GM21423 (cell line): ENCODE measurements at regions not wholly inside any gene's neighbourhood (a gene's known extent, or its start where the extent isn't known, plus 50 kb on each side); places are given as distances from the start of the nearest gene placed in this dataset.
"Not testable (repeated sequence)": the region's sequence is repeated elsewhere in the genome, so short reads cannot be mapped to it uniquely, and the experiment has no call there.

Source experiments
- ATAC-seq: cut with Tn5 transposase; IDR thresholded peaks from one replicate; pipeline ENCODE4 v1.9.1; 2021; ENCODE audit warnings: mild to moderate bottlenecking, moderate library complexity; ENCODE audit not compliant: unreplicated experiment

DNA sequence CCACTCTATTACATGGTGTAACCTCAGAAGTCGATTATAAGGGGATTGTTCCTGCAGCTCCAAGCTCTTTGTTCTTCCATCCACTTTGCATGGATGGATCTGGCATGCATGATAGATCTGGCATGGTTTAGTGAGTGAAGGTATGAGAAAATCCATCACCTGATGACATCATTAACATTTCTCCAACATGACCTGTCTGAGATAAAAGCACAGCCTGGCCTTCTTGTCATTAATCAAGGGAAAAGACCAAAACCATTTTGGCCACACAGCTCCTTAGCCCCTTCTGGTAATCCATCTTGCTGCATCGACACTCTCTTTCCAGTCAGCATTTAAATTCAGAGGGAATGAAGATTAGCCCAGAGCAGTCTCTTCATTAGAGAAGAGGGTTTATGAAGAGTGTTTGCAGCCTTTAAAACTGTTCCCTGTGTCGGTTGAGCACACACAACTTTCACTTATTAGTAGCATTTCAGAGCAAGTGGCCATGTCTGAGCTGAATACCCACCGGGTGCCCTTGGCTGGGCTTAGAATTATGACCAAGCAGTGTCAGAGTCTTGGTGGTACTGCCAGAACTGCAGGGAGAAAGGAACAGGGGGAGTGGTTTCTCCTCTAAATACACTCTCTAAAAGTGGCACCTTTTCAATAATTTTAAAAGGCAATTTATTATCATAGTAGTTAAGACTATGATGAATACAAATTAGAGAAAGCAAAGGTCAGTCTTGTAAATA, 246.0 kb downstream of the HAPSTR1 start:
- ATAC-seq: no peak

DNA sequence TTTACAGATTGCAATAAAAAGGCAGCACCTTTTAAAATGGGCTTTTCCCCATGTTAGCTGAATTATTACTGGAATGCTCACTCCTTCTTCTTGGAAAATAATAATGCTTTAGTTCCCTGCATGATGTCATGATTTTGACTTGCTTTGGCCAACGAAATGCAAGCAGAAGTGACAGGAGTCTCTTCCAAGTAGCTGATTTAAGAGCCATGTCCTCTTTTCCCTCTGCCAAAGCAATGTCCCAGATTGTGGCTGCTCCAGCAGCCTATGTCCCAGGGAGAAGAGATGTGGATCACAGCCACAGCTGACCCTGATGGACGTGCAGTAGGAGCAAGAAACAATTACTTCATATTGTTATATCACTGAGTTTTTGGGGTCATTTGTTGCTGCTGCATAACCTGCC, 246.6 kb downstream of the HAPSTR1 start:
- no peak for ATAC-seq

DNA sequence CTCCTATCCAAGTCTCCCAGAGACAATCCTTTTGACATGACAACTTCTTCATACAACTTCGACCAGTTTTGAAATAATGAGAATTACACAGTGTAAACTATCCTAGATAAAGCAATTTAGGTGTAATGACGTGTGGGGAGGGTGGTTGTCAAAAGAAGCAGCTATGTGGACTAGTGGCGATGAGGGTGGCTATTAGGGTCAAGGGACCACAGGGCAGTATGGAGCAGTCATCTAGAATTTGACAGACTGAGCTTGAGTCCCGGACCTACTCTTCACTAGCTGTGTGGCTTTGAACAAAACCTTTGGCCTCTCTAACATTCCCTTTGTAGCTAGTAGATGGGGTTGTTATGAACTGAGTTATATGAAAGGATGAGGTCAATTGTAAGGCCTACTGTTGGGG, 247.1 kb downstream of the HAPSTR1 start:
- no peak for ATAC-seq

DNA sequence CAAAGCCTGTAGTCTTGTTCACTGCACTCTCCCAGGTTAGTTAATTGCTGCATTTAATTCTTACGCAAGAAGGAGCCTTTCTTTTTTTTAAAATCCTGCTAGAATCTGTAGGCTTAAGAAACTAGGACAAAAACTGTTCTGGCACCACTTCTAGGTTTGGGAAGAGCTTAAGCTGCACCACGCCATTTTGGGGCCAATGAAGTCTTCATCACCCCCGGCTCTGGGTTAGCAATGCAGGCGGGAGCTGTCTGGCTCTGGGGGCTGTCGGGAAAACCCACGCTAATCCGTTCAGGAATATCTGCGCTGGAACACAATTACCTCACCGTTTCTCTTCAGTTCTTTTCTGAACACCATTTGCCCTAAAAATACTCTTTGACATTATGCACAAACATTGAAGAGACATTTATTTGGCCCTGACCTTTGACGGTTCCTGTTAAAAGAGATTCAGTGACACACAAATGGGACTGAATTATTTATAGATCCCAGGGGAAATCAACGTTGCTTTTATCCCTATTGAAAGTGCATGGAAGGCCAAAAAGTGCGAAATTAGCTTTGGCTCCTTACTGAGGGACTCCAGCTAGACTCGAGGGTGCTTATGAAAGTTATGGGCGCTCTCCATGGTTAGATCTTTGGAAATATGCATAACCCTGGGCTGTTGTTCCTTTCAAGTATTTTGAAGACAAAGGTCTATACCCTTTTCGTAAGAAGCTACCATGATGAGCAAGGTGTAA, 249.2 kb downstream of the HAPSTR1 start:
- ATAC-seq: no peak

DNA sequence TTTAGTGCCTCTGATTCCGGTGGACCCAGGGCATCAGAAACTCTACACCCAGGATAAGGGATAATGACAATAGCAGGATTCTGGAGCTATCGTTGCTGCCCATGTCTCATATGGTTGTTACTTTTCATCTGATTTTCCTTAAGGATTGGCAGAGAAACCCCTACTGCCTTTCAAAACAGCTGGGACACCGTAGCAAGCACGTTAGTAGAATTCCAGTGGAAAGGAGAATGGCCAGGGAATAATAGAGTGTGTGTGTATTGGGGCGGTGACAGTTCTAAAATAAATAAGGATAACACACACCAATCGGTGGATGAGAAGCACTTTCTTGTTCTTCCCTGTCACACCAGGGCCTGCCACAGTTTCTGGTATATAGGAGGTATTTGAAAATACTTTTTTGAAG, 251.8 kb downstream of the HAPSTR1 start:
- ATAC-seq: no peak

DNA sequence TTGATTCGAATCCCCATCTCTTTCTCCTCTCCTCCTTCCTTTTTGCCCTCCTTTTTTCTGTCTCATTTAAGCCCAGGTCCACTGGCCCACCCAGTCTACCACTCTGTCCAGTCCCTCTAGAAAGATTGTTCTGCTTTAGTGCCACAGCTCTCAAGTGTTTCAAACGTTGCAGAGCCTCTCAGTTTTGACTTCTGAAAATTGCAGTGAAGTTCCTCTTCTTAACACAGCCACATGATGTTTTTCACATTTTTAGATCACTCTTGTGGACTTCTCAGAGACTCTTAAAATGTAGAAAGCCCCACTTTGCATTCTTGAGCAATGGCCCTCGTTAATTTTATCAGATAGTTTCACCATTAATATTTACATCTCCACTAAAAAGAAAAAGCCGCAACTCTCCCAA, 253.1 kb downstream of the HAPSTR1 start:
- no peak for ATAC-seq

DNA sequence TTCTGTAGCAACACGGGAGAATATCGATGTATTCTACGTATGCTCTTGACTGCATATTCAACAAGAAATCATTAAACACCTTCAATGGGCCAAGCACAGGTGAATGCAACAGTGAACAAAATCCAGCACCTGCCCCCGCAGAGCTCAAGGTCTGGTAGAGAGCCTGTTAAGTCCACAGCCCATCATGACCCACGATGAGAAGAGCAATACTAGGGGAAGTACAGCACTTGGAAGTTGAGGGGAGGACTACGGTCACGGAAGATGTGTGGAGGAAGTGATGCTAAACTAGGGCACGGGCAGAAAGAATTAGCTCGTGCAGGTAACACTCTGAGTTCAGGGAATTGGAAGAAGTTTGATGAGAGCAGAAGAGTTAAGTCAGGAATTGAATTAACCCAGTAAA, 253.6 kb downstream of the HAPSTR1 start:
- no peak for ATAC-seq

DNA sequence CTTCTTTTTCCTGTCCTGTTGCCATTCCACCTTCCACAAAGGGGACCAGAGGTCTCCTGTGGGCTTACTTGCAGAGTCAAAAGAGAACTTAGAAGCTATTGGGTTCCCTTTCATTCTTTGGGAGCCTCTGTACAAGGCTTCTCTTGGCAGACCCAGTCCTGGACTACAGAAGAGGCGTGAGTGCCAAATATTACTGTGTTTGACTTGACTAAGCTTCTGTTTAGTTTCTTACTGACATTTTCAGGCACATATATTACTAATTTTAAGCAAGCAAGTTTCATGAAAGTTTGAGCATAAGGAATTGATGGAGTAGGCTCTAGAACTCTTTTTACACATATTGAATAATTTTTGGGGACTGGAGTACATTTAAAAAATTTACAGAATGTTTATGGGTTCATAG, 254.4 kb downstream of the HAPSTR1 start:
- ATAC-seq: no peak

DNA sequence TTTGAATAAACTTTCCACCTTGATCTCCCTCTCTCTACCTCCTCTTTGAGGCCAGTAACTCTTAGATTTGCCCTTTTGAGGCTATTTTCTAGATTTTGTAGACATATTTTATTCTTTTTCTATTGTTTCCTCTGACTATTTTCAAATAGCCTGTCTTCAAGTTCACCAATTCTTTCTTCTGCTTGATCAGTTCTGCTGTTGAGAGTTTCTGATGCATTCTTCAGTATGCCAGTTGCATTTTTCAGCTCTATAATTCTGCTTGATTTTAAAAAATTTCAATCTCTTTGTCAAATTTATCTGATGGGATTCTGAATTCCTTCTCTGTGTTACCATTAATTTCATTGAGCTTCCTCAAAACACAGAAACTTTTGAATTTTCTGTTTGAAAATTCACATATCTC, 257.5 kb downstream of the HAPSTR1 start:
- no peak for ATAC-seq

DNA sequence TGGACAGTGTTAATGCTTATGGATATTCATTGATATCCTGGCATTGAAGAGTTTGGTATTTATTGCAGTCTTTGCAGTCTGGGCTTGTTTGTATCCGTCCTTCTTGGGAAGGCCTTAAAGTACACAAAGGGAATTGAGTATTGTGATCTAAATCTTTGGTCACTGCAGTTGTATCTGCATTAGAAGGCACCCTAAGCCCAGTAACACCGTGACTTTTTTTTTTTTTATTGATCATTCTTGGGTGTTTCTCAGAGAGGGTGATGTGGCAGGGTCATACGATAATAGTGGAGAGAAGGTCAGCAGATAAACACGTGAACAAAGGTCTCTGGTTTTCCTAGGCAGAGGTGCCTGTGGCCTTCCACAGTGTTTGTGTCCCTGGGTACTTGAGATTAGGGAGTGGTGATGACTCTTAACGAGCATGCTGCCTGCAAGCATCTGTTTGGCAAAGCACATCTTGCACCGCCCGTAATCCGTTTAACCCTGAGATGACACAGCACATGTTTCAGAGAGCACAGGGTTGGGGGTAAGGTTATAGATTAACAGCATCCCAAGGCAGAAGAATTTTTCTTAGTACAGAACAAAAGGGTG, 258.0 kb downstream of the HAPSTR1 start:
- ATAC-seq: not testable (repeated sequence)

DNA sequence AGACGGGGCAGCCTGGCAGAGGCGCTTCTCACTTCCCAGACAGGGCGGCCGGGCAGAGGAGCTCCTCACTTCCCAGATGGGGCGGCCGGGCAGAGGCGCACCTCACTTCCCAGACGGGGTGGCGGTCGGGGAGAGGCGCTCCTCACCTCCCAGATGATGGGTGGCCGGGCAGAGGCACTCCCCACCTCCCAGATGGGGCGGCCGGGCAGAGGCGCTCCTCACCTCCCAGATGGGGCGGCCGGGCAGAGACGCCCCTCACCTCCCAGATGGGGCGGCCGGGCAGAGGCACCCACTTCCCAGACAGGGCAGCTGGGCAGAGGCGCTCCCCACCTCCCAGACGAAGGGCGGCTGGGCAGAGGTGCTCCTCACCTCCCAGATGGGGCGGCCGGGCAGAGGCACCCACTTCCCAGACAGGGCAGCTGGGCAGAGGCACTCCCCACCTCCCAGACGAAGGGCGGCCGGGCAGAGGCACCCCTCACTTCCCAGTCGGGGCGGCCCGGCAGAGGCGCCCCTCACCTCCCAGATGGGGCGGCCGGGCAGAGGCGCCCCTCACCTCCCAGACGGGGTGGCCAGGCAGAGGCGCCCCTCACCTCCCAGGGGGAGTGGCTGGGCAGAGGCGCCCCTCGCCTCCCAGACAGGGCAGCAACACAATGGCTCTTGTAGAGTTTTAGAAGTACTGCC, 258.8 kb downstream of the HAPSTR1 start:
- ATAC-seq: not testable (repeated sequence)

DNA sequence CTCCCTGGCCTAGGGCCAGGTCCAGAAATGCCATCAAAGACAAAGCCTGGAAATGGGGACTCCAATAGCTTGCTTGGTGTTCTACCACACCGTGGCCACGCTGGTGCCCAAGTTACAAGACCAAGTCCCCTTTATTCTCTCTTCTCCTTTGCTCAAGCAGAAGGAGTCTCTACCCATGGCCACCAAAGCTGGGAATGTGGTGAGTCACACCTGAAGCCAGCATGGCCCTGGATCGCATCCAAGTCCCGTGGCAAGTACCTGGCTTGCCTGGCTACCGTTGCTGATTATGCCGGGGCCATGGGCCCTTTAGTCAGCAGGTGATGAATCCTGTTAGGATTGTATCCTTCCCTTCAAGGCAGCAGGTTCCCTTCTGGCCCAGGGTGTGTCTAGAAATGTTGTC, 260.0 kb downstream of the HAPSTR1 start:
- no peak for ATAC-seq

DNA sequence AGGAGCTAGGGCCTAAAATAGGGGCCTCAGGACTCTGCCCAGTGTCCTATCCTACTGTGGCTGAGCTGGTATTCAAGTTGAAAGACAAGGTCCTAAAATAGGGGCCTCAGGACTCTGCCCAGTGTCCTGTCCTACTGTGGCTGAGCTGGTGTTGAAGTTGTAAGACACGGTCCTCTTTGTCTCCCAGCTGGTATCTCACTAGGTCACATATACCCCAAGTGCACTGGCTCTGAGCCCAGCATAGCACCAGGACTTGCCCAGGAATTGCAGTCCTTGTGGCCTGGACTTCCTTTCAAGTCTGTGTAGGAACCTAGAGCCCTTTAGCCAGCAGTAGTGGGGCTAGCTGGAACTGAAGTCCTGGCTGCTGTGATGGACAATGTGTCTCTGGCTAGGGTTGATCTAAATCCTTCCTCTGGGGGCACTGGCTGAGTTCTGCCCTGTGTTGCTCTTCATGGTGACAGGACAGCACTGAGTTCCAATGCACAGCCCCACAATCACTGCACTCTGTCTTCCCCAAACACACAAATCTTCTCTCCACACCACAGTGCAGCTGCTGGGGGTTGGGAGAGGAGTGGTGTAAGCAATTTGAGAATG, 260.5 kb downstream of the HAPSTR1 start:
- no peak for ATAC-seq

DNA sequence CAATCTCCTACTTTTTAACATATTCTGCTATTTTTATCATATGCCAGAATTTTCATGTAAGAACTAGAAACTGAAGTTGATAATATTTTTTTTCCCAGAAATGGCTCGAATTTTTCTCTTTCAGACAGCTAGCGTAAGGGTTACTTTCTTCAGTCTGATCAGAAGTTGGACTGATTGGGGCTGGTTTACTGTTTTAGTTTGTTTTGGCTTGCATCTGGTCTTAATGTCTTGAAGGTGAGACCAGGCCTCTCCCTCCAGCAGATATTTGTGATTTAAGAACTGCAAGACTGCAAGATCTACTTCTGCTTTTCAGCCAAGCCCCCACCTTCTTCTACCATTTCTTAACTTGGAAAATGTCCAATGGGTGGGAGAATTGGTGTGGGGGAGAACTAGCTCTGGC, 266.4 kb downstream of the HAPSTR1 start:
- ATAC-seq: no peak

DNA sequence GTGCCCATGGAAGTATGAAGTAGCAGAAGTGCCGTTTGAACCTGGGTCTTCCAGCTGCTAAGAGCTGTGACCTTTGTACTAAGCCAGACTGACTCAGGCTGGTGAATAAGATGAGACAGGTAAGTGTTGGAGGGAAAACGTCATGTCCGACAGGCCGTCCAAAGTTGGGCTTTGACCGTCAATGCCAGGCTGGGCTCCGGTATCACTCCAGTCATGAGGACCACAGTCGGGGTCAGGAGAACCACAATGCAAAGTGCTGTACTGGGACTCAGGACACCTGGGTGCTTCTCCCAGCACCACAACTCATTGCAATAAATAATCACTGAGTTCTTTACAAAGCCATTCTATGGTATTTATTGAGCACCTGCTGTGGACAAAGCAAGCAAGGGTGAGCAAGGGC, 268.6 kb downstream of the HAPSTR1 start:
- no peak for ATAC-seq

DNA sequence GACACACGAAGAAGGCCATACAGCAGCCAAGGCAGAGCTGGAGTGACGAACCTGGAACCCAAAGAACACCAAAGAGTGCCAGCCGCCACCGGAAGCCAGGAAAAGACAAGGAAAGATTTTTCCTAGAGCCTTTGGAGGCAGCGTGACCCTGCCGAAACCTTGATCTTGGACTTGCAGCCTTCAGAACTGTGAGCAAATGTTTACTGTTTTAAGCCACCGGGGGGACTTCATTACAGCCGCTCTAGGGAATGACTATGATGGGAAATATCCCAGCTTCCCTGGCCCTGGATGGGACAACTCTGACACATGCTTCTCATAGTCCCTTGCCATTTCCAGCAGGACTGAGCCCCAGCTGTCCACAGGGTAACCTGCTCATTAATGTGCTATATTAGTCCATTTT, 270.6 kb downstream of the HAPSTR1 start:
- no peak for ATAC-seq

DNA sequence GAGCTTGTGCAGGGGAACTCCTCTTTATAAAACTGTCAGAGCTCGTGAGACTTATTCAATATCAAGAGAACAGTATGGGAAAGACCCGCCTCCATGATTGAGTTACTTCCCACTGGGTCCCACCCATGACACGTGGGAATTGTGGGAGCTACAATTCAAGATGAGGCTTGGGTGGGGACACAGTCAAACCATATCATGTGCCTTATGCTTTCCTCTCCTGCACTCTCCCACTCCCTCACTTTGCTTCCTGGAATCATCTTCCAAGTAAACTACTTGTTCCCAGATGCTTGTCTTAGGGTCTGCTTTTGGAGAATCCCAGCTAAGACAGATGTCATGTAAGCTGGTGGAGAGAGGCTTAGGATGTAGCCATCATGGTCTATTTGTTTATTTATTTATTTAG, 271.2 kb downstream of the HAPSTR1 start:
- no peak for ATAC-seq

DNA sequence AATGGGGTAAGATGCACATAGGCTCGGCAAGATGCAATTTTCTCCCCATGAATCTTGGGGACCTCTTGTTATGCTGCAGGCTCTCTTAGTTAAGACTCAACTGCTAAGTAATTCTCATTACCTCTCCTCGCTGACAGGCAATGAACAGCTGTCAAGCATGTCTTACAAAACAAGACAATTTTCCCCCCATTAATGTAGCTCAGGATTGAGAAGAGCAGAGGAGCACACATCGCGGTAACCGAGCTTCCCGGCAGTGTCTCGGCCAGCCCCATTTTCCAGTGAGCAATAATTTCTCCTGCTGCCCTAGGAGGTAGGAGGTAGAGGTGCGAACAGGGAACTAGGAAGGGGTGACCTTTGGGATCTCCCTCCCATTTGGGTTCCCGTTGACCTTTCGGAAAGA, 272.1 kb downstream of the HAPSTR1 start:
- ATAC-seq: no peak

DNA sequence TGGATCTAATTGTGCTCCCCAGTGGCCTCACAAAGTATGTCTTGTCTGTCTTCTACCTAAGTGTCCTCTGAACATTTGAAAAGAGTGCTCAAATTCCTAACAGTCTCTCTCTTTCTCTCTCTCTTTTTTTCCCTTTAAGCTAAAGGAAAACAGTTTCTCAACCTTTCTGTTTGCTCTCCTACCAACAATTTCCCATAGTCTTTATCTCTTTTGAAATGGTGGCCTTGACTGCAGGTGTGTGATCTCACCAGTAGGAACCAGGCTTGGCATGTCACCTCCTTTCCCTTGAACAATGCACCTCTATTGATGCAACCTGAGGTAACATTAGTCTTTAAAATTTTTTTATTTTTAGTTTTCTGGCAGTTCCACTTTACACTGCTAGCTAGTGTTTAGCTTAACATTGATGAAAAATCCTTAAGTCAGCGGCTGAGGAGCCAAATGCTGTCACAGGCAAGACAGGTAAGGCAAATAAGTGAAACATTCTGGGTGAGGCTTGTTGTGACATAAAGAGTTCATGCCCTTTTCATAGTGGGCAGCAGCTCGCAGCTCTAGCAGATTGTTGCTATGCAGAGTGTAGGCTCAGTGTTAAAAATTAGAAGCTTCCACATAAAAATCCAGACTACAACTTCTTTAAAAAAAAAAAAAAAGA, 273.4 kb downstream of the HAPSTR1 start:
- no peak for ATAC-seq

DNA sequence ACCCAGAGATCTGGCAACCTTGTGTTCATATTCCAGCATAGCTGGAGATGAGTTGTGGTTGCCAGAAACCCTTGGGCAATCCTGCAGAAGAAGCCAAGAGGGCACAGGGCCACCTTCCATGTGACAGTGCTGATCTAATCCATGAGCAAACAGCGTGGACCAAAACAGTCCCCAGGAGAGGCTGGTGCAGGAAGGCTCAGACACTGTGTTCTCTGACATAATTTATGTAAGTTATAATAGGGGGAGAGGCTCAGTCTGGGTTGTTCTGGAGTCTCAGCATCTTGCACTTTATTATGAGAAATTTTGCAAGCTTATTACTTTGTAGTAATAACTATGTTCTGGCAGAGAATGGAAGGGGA, 273.9 kb downstream of the HAPSTR1 start:
- no peak for ATAC-seq
